DMS79 treated with DMSO at 0.1 percent for 48 hours (cell line): ENCODE measurements at regions not wholly inside any gene's neighbourhood (a gene's known extent, or its start where the extent isn't known, plus 50 kb on each side); places are given as distances from the start of the nearest gene placed in this dataset.

Source experiments
- DNase-seq: peaks from one replicate; lab custom pipeline; 2025; lab: John Stamatoyannopoulos, UW

- DNase-seq, result no peak
These were observed 370.6 kb upstream of the PROK2 start for GRCh38 chr3:72155391-72156064.

GRCh38 chr3:72154391-72155335 lies 369.7 kb upstream of the PROK2 start:
- DNase-seq, result no peak

- DNase-seq, result no peak
These were observed 368.7 kb upstream of the PROK2 start for GRCh38 chr3:72153477-72154314.

GRCh38 chr3:72152551-72153476 lies 367.9 kb upstream of the PROK2 start:
- peak; percentile 64 for DNase-seq

- no peak for DNase-seq
These were observed 366.7 kb upstream of the PROK2 start for GRCh38 chr3:72151465-72152238.

GRCh38 chr3:72150634-72151412 lies 365.9 kb upstream of the PROK2 start:
- no peak for DNase-seq

GRCh38 chr3:72149645-72150300 lies 364.8 kb upstream of the PROK2 start:
- DNase-seq, result no peak

- no peak for DNase-seq
These were observed 362.7 kb upstream of the PROK2 start for GRCh38 chr3:72147600-72147999.

- no peak for DNase-seq
These were observed 360.8 kb upstream of the PROK2 start for GRCh38 chr3:72145506-72146380.

- no peak for DNase-seq
These were observed 360.0 kb upstream of the PROK2 start for GRCh38 chr3:72144773-72145505.

GRCh38 chr3:72143966-72144717 lies 359.2 kb upstream of the PROK2 start:
- DNase-seq, result no peak

- DNase-seq, result no peak
These were observed 358.4 kb upstream of the PROK2 start for GRCh38 chr3:72143322-72143721.

- no peak for DNase-seq
These were observed 357.1 kb upstream of the PROK2 start for GRCh38 chr3:72142028-72142427.

GRCh38 chr3:72141264-72141663 lies 356.3 kb upstream of the PROK2 start:
- DNase-seq, result no peak

- DNase-seq, result no peak
These were observed 354.4 kb upstream of the PROK2 start for GRCh38 chr3:72139316-72139715.
